Liver (tissue), 8 donors: ENCODE measurements at regions not wholly inside any gene's neighbourhood (a gene's known extent, or its start where the extent isn't known, plus 50 kb on each side); places are given as distances from the start of the nearest gene placed in this dataset.

Source experiments
- DNase-seq: peaks from one replicate; pipeline ENCODE4 v3.0.0-alpha.2; 2017; ENCODE audit warnings: low spot score
- H3K27ac ChIP-seq, 2 donors: one replicate each; pipeline ENCODE4 v1.7.0; 2013; ENCODE audit warnings: inconsistent platforms in 2 of 2, low read length in 2 of 2, control low read depth in 1 of 2, low read depth in 1 of 2, mild to moderate bottlenecking in 1 of 2
- H3K27me3 ChIP-seq, 4 donors: one replicate each; pipeline versions ENCODE4 v1.6.1 to v1.7.0; 2013; ENCODE audit warnings: low read length in 3 of 4, inconsistent platforms in 1 of 4, mild to moderate bottlenecking in 1 of 4, moderate library complexity in 1 of 4; ENCODE audit not compliant: control insufficient read depth in 4 of 4, insufficient read depth in 4 of 4
- H3K36me3 ChIP-seq, 4 donors: one replicate each; pipeline versions ENCODE4 v1.6.1 to v1.7.0; 2013; ENCODE audit warnings: low read length in 3 of 4, mild to moderate bottlenecking in 3 of 4, low read depth in 1 of 4, moderate library complexity in 1 of 4; ENCODE audit not compliant: control insufficient read depth in 4 of 4, insufficient read depth in 3 of 4
- H3K4me1 ChIP-seq, 4 donors: one replicate each; pipeline versions ENCODE4 v1.6.1 to v1.7.0; 2013; ENCODE audit warnings: low read length in 3 of 4, mild to moderate bottlenecking in 3 of 4, moderate library complexity in 1 of 4; ENCODE audit not compliant: control insufficient read depth in 4 of 4, insufficient read depth in 4 of 4
- H3K4me3 ChIP-seq, 3 donors: one replicate each; pipeline versions ENCODE4 v1.6.1 to v1.7.0; 2013; ENCODE audit warnings: low read length in 3 of 3, control low read depth in 1 of 3, low read depth in 1 of 3, mild to moderate bottlenecking in 1 of 3
- H3K9ac ChIP-seq, 2 donors: one replicate each; pipeline ENCODE4 v1.7.0; 2013; ENCODE audit warnings: low read length in 2 of 2, mild to moderate bottlenecking in 2 of 2, moderate library complexity in 2 of 2, control low read depth in 1 of 2, low read depth in 1 of 2
- H3K9me3 ChIP-seq, 4 donors: one replicate each; pipeline versions ENCODE4 v1.6.1 to v1.7.0; 2013; ENCODE audit warnings: low read length in 3 of 4; ENCODE audit not compliant: control insufficient read depth in 4 of 4
- EGR1 ChIP-seq, 2 donors: IDR thresholded peaks; 2 replicates each; pipeline ENCODE4 v1.6.1; 2016 to 2018; ENCODE audit warnings: antibody characterized with exemption in 2 of 2, low read depth in 2 of 2
- FOXA1 ChIP-seq: IDR thresholded peaks from 2 replicates; pipeline ENCODE4 v1.6.1; 2016; ENCODE audit warnings: antibody characterized with exemption
- FOXA2 ChIP-seq: IDR thresholded peaks from 2 replicates; pipeline ENCODE4 v1.6.1; 2016; ENCODE audit warnings: antibody characterized with exemption
- GABPA ChIP-seq, 2 donors: IDR thresholded peaks in 1 of 2; conservative IDR thresholded peaks in 1 of 2; 2 replicates each; pipeline ENCODE4 v1.6.1; 2016; ENCODE audit warnings: antibody characterized with exemption in 2 of 2, mild to moderate bottlenecking in 1 of 2, moderate library complexity in 1 of 2
- HNF4A ChIP-seq, 2 donors: conservative IDR thresholded peaks; 2 replicates each; pipeline ENCODE4 v1.6.1; 2016; ENCODE audit warnings: antibody characterized with exemption in 2 of 2, mild to moderate bottlenecking in 2 of 2
- HNF4G ChIP-seq: IDR thresholded peaks from 2 replicates; pipeline ENCODE4 v1.6.1; 2016; ENCODE audit warnings: antibody characterized with exemption
- RAD21 ChIP-seq, 2 donors: IDR thresholded peaks; 2 replicates each; pipeline ENCODE4 v1.6.1; 2016; ENCODE audit warnings: antibody characterized with exemption in 2 of 2, mild to moderate bottlenecking in 2 of 2
- RXRA ChIP-seq, 2 donors: IDR thresholded peaks; 2 replicates each; pipeline ENCODE4 v1.6.1; 2017 to 2018; ENCODE audit warnings: antibody characterized with exemption in 2 of 2, mild to moderate bottlenecking in 1 of 2
- SP1 ChIP-seq: IDR thresholded peaks from 2 replicates; pipeline ENCODE4 v1.6.1; 2018; ENCODE audit warnings: antibody characterized with exemption, mild to moderate bottlenecking
- TAF1 ChIP-seq: conservative IDR thresholded peaks from 2 replicates; pipeline ENCODE4 v1.6.1; 2016; ENCODE audit warnings: antibody characterized with exemption, mild to moderate bottlenecking
- YY1 ChIP-seq: IDR thresholded peaks from 2 replicates; pipeline ENCODE4 v1.6.1; 2016; ENCODE audit warnings: antibody characterized with exemption, mild to moderate bottlenecking
- WGBS: extraction: QIAGEN DNeasy Blood & Tissue Kit; methylation state at CpG from one replicate; pipeline ENCODE4 v1.1.7; 2013; 5-methylcytosine and 5-hydroxymethylcytosine counted together
- TF ChIP-seq, protein P1 (sequence below): IDR thresholded peaks from 2 replicates; pipeline ENCODE4 v1.6.1; 2016; ENCODE audit warnings: antibody characterized with exemption
- TF ChIP-seq, protein P2 (sequence below): fragments of 150-350 bp; IDR thresholded peaks from 2 replicates; pipeline ENCODE4 v1.5.1; 2017; ENCODE audit warnings: improper control_type of control experiment, low read depth, low read length; ENCODE audit not compliant: missing input control
- TF ChIP-seq, protein P3 (sequence below): IDR thresholded peaks from 2 replicates; pipeline ENCODE4 v1.6.1; 2016; ENCODE audit warnings: antibody characterized with exemption
- TF ChIP-seq, protein P4 (sequence below): IDR thresholded peaks from 2 replicates; pipeline ENCODE4 v1.6.1; 2016; ENCODE audit warnings: antibody characterized with exemption
- donor health status: healthy.
- donor health status: healthy.
- donor health status: healthy.
- donor health status: healthy.
- donor health status: healthy.

DNA sequence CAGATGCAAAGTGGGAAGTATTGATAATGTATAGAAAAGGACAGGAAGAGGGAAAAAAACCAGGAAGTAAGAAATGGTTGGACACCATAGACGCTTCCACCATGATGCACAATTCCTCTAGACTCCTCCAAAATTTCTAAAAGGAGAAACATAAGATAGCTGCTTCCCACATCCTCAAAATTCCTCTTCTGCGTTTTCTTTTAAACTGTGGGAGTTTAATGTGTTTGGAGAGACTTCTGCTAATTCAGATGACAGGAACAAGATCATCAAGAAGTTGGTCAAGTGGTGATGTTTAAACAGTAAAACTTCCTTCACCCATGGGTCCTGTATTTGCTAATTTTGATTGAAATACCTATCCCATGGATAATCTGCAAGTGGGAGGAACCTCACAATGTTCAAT, 130.2 kb downstream of the IRS2 start:
- Histone ChIP-seq H3K4me1 (peaks cover 0 to 1% (median 0%) of the 10 kb centered on the region in 4 donors), H3K4me3 (no peak overlapping the region), H3K27ac (no peak overlapping the region), H3K9me3 (no peaks in the 10 kb centered on the region), H3K9ac (no peak overlapping the region), H3K36me3 (no peaks in the 10 kb centered on the region), H3K27me3 (no peaks in the 10 kb centered on the region)
- TF ChIP-seq SP1, result no peak
- TF ChIP-seq, protein P1, sequence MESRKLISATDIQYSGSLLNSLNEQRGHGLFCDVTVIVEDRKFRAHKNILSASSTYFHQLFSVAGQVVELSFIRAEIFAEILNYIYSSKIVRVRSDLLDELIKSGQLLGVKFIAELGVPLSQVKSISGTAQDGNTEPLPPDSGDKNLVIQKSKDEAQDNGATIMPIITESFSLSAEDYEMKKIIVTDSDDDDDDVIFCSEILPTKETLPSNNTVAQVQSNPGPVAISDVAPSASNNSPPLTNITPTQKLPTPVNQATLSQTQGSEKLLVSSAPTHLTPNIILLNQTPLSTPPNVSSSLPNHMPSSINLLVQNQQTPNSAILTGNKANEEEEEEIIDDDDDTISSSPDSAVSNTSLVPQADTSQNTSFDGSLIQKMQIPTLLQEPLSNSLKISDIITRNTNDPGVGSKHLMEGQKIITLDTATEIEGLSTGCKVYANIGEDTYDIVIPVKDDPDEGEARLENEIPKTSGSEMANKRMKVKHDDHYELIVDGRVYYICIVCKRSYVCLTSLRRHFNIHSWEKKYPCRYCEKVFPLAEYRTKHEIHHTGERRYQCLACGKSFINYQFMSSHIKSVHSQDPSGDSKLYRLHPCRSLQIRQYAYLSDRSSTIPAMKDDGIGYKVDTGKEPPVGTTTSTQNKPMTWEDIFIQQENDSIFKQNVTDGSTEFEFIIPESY, result no peak
- TF ChIP-seq EGR1 (IDR thresholded peaks at IDR 0.05; ENCODE audit: low read depth in 2 of 2), result no peak
- no peak for TF ChIP-seq FOXA2
- TF ChIP-seq, protein P2, sequence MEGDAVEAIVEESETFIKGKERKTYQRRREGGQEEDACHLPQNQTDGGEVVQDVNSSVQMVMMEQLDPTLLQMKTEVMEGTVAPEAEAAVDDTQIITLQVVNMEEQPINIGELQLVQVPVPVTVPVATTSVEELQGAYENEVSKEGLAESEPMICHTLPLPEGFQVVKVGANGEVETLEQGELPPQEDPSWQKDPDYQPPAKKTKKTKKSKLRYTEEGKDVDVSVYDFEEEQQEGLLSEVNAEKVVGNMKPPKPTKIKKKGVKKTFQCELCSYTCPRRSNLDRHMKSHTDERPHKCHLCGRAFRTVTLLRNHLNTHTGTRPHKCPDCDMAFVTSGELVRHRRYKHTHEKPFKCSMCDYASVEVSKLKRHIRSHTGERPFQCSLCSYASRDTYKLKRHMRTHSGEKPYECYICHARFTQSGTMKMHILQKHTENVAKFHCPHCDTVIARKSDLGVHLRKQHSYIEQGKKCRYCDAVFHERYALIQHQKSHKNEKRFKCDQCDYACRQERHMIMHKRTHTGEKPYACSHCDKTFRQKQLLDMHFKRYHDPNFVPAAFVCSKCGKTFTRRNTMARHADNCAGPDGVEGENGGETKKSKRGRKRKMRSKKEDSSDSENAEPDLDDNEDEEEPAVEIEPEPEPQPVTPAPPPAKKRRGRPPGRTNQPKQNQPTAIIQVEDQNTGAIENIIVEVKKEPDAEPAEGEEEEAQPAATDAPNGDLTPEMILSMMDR, result no peak
- TF ChIP-seq FOXA1, result no peak
- 83% methylated on average over 2 of the region's 2 CpGs for WGBS
- DNase-seq, result no peak

DNA sequence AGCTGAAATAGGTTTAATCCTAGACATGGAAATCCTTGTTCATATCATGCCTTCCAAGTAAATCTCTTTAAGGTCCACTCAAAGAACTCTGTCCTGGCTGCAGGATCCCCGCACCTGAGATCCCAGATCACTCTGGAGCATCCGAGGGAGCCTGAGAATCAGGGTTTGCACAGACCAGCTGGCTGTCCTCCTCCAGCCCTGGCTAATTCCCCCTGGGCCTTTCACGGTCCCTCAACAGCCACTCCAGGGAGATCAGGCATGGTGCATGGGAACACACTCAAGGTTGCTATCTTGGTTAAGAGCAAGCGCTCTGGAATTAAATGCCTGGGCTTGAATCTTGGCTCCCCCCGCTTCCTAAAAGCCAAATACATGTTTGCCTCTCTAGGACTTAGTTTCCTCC, 130.8 kb downstream of the IRS2 start:
- Histone ChIP-seq H3K9me3 (no peaks in the 10 kb centered on the region), H3K9ac (no peak overlapping the region), H3K27me3 (no peaks in the 10 kb centered on the region), H3K27ac (peak overlapping the region; percentile 10 to 22), H3K4me1 (peaks cover 0 to 1% (median 0%) of the 10 kb centered on the region in 4 donors), H3K4me3 (no peak overlapping the region), H3K36me3 (no peaks in the 10 kb centered on the region)
- WGBS, result 95% methylated on average over 5 of the region's 5 CpGs
- no peak for DNase-seq
- TF ChIP-seq SP1, result no peak
- no peak for TF ChIP-seq HNF4G
- TF ChIP-seq GABPA (IDR thresholded peaks at IDR 0.05 in 1 of 2, conservative IDR thresholded peaks at IDR 0.05 in 1 of 2), result no peak
- TF ChIP-seq FOXA2, result no peak
- TF ChIP-seq, protein P3, sequence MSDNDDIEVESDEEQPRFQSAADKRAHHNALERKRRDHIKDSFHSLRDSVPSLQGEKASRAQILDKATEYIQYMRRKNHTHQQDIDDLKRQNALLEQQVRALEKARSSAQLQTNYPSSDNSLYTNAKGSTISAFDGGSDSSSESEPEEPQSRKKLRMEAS, result no peak
- no peak for TF ChIP-seq RAD21 (IDR thresholded peaks at IDR 0.05)
- no peak for TF ChIP-seq YY1
- TF ChIP-seq EGR1 (IDR thresholded peaks at IDR 0.05; ENCODE audit: low read depth in 2 of 2), result no peak
- TF ChIP-seq RXRA (IDR thresholded peaks at IDR 0.05), result no peak
- TF ChIP-seq, protein P1, result no peak
- TF ChIP-seq FOXA1, result no peak
- no peak for TF ChIP-seq HNF4A (conservative IDR thresholded peaks at IDR 0.05)
- no peak for TF ChIP-seq TAF1
- TF ChIP-seq, protein P4, sequence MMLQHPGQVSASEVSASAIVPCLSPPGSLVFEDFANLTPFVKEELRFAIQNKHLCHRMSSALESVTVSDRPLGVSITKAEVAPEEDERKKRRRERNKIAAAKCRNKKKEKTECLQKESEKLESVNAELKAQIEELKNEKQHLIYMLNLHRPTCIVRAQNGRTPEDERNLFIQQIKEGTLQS, result no peak
